ENCODE measurements at regions not wholly inside any gene's neighbourhood (a gene's known extent, or its start where the extent isn't known, plus 50 kb on each side); places are given as distances from the start of the nearest gene placed in this dataset.

DNA sequence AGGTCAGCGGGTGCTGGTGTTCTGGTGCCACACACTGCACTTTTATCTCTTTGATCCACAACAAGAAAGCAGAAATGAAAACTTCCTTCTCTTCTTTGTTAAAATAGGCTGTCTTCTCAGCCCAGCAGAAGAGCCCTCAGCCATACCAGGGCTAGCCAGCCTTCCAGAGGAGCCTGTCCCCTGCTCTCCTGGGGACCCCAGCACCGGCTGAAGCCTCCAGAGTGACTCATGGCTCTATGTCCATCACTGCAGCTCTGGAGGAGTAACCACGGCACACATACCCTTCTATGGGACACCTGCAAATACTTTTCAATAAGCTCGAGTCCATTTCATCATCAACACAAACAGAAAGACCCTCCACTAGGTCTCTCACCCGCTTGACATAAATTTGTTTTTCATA is 135.6 kb upstream of the CST7 start:
- H4K20me1 ChIP-seq (replicated peaks; ENCODE audit: control insufficient read depth, insufficient read depth, low read length), result no peaks in the 10 kb centered on the region
- no peaks in the 10 kb centered on the region; a peak in 1 of 5 replicates for H3K4me1 ChIP-seq (replicated peaks in 1 of 2; ENCODE audit: control insufficient read depth in 2 of 2, insufficient read depth in 2 of 2, low read length in 2 of 2)
- ATAC-seq (no peak), DNase-seq (ENCODE audit: extremely low read depth in 1 of 4, low spot score in 3 of 4) (no peak), FAIRE-seq (no peak)
- in situ Hi-C loops (cut with MboI) (no loop called here), intact Hi-C loops (cut with micrococcal nuclease) (no loop called here)
- H3K4me3 ChIP-seq, result no peak overlapping the region
- no peak overlapping the region for H3K4me2 ChIP-seq (ENCODE audit: insufficient read depth, low read length)
- ChIA-PET POLR2A (no interaction called here), CTCF (ENCODE audit: low intra/inter-chr PET ratio) (no interaction called here)
- 0% methylated on average over 4 of the region's 5 CpGs for WGBS (ENCODE audit: insufficient coverage, low coverage, missing lambda C conversion rate)
- H3K27me3 ChIP-seq (ENCODE audit: control insufficient read depth in 2 of 2, insufficient read depth in 2 of 2, low read length in 2 of 2), result no peaks in the 10 kb centered on the region; a peak in 1 of 5 replicates
- no peaks in the 10 kb centered on the region for H3K36me3 ChIP-seq (ENCODE audit: control insufficient read depth, insufficient read depth, low read length)
- H2AFZ ChIP-seq (ENCODE audit: low read depth, low read length), result no peak overlapping the region
- H3K27ac ChIP-seq (ENCODE audit: extremely low read depth, low read depth, low read length), result no peak overlapping the region
- BruUV-seq (replicated peaks), result no TSS peak
- no peaks in the 10 kb centered on the region for H3K79me2 ChIP-seq (ENCODE audit: control insufficient read depth, insufficient read depth, low read length)
- no peaks in the 10 kb centered on the region for H3K9me1 ChIP-seq (ENCODE audit: control insufficient read depth, insufficient read depth, low read length)
- no peaks in the 10 kb centered on the region for H3K9me3 ChIP-seq (replicated peaks; ENCODE audit: control insufficient read depth, insufficient read depth, low read depth, low read length)
- TF ChIP-seq ZKSCAN1 (IDR thresholded peaks at IDR 0.05; ENCODE audit: low read depth, low read length) (no peak), HLTF (IDR thresholded peaks at IDR 0.05) (no peak), RREB1 (CRISPR knock-in tag; IDR thresholded peaks at IDR 0.05) (no peak), TCF3 (CRISPR knock-in tag; IDR thresholded peaks at IDR 0.05) (no peak), ZNF668 (CRISPR knock-in tag; IDR thresholded peaks at IDR 0.05) (no peak), ZNF239 (CRISPR knock-in tag; IDR thresholded peaks at IDR 0.05) (no peak), SMARCB1 (IDR thresholded peaks at IDR 0.05; ENCODE audit: insufficient read length, low read depth) (no peak), ZNF583 (CRISPR knock-in tag; IDR thresholded peaks at IDR 0.05) (no peak)
- no peak overlapping the region for H3K9ac ChIP-seq (ENCODE audit: insufficient read depth in 1 of 2, low read depth in 2 of 2, low read length in 2 of 2)
